Activated effector memory CD4-positive, alpha-beta T cell treated with Interleukin-2 at 50 U/mL for 16 hours (primary cell): ENCODE measurements at regions not wholly inside any gene's neighbourhood (a gene's known extent, or its start where the extent isn't known, plus 50 kb on each side); places are given as distances from the start of the nearest gene placed in this dataset.
"Not testable (repeated sequence)": the region's sequence is repeated elsewhere in the genome, so short reads cannot be mapped to it uniquely, and the experiment has no call there.

Experiments
- DNase-seq: peaks from one replicate; pipeline ENCODE4 v3.0.0-alpha.2; 2020

- no peak for DNase-seq
These were observed 122.9 kb upstream of the MYO3A start for GRCh38 chr10:25811052-25811685.

DNA sequence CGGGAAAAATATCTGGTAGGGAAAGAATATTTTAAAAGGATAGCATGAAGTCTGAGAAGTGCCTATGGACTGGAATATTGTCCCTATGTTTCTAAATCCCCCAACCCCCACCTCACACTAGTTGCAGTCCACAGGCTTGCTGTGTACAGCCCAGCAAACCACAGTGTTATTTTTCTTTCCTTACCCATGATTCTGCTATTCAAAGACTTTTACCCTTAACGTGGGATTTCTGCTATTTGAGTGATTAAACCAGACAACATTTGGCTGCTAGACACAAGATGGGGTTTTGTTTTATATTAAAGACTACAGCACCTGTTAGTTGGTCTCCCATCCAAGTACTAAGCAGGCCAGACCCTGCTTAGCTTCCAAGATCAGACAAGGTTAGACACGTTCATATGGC is 120.5 kb upstream of the MYO3A start:
- no peak for DNase-seq

DNA sequence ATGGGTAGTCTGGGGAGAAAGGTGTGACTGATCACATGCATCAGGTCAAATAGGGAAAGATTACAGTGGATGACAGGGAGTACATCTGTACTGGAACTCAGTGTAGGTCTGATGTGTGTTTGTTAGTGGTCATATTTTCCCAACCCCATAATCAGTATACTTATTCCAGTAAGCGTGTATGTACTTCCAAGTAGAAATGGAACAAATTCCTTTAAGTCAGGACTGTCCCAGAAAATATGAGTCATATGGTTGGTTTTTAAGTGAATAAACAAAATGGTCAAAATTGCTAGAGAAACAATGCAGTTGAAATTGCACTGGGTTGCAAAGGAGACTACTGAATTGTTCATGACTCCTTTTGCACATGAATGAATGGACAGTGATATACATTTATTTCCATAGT is 118.8 kb upstream of the MYO3A start:
- no peak for DNase-seq

- DNase-seq: no peak
These were observed 117.8 kb upstream of the MYO3A start for GRCh38 chr10:25815999-25816768.

DNA sequence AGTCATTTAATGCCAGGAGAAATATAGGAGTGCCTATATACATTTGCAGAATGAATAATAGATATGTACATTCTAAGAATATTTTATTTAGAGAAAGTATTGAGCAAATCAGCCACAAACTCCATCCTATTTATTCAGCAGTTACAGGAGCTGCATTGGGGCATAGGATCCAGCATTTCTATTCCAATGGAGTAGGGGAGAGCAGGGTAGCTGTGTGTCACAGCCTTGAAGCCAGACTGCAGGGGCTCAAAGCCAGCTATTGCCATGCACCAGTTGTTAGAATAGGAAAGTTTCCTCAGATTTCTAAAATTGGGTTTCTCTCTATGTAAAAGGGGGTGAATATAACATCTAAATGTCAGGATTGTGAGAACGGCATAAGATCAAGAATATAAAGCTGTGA is 116.8 kb upstream of the MYO3A start:
- DNase-seq: no peak

DNA sequence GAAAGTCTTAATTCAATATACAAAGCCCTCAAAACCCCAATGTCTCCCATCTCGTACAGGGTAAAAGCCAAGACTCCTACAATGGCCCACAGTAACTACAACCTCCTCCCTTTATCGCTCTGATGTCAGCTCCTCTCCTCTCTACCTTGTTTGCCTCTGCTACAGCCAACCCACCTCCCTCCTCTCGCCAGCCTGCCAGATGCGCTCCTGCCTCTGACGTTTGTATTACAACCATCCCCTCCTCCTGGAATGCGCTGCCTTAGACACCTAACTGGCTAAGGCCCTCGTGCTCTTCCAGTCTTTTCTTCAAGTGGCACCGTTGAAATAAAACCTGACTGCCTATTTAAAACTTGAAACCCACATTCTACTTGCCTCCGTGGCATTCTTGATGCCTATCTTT is 115.3 kb upstream of the MYO3A start:
- DNase-seq: no peak

DNA sequence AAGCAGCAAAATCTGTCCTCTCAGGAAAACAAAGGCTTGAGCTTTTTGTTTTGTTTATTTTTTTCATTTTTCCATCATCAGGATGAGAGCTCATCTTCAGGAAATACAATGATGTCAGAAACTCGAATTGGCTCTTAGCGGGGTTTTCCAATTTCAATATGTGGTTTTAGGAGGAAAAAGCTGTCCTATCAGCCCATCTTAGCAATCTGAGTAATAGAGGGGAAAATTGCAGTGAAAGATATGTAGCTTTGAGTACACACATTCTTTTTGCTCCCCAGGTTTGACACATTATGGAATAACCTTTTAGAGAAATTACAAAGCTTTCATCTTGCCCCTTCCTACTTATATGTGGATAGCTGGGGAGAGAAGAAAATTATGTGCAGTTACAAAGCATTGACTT is 113.6 kb upstream of the MYO3A start:
- no peak for DNase-seq

DNA sequence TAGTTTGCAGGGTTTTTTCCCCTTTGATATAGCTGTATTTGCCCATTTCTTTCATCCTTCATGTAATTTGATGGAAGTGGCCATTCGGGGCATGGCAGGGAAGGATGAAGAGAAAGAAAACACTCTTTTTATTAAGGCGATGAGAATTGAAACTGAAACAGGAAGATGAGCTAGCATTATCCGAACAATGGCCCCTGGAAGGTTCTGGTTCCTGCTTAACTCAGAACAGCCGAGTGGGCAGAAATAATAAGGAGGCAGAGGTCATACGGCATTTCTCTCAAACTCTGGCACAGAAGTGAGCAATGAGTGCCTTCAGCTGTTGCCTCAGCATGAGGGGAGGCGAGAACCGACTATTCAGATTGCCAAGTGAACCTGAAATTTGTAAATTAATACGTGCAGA is 113.2 kb upstream of the MYO3A start:
- no peak for DNase-seq

DNA sequence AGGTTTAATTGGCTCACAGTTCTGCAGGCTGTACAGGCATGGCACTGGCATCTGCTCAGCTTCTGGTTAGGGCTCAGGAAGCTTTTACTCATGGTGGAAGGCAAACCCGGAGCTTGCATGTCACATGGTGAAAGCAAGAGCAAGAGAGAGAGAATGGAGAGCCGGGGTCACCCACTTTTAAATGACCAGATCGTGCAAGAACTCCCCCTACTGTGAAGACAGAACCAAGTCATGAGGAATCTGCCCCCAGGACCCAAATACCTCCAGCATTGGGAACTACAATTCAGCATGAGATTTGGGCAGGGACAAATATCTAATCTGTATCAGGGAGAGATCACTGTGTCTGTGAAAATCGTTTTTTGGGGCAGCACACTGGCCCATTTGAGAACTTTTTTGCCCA is 110.0 kb upstream of the MYO3A start:
- no peak for DNase-seq

GRCh38 chr10:25828475-25828874 is 105.6 kb upstream of the MYO3A start:
- DNase-seq: no peak

DNA sequence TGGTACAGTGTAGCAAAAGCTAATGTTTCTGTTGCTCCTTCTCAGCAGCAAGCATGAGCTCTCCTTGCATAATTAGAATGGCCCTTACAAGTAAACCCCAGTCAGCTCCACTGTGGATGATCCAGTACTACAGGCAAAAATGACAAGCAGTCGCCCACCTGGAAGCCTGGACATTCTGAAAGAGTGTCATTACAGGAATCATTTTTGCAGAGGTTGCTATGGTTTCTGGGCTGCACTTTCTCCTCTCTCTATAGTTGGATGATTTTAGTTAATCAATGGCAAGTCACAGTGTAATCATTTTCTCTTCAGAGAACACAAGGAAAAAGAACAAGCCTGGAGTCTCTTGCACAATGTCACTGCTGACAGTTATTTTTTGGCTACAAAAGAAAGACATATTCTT is 102.9 kb upstream of the MYO3A start:
- DNase-seq: no peak

DNA sequence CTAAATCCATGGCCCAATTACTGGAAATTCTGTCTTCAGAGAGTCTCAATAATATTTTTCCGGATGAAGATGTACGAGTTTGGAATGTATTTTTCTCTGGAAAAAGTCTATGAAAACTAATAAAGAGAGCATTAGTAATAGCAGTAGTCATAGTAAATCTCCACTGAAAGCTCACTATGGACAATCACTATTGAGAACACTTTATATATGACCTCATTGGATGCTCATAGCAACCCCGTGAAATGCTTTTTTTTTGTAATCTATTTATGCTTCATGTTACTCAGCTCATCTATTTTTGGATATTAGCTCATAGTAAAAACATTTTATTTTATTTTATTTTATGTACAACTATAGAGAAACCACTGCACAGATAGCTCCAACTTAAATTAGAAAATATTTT is 94.3 kb upstream of the MYO3A start:
- no peak for DNase-seq

GRCh38 chr10:25840875-25841274 is 93.2 kb upstream of the MYO3A start:
- not testable (repeated sequence) for DNase-seq

GRCh38 chr10:25842146-25842545 is 91.9 kb upstream of the MYO3A start:
- DNase-seq: no peak

- no peak for DNase-seq
These were observed 90.4 kb upstream of the MYO3A start for GRCh38 chr10:25843551-25844170.

DNA sequence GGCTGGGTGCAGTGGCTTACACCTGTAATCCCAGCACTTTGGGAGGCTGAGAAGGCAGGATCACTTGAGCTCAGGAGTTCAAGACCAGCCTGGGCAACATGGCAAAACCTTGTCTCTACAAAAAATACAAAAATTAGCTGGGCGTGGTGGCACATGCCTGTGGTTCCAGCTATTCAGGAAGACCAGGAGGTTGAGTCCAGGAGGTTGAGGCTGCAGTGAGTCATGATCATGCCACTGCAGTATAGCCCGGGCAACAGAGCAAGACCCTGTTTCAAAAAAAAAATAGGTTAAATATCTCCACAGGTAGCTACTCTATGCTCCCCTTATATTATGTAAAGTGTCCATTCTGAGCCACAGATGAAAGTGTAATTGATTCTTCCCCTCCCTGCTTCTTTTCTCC is 89.3 kb upstream of the MYO3A start:
- not testable (repeated sequence) for DNase-seq

- DNase-seq: no peak
These were observed 84.8 kb upstream of the MYO3A start for GRCh38 chr10:25849268-25849667.

DNA sequence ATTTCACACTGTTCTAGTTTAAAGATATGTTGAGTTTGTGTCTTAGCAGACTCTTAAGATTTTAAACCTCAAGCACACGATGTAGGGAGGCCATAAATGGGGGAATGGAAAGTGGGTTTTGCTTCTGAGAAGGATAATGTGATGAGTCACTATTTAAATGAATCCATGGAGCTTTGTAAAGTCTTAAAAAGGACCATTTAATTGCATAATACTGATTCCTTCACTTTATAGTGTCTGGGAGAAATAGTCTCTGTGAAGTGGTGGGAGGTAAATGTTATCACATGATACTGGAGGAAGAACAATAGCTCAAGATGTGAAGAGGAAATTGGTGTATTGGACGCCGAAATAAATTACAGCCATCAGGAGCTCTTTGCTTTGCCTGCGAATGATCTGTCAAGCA is 84.0 kb upstream of the MYO3A start:
- no peak for DNase-seq

DNA sequence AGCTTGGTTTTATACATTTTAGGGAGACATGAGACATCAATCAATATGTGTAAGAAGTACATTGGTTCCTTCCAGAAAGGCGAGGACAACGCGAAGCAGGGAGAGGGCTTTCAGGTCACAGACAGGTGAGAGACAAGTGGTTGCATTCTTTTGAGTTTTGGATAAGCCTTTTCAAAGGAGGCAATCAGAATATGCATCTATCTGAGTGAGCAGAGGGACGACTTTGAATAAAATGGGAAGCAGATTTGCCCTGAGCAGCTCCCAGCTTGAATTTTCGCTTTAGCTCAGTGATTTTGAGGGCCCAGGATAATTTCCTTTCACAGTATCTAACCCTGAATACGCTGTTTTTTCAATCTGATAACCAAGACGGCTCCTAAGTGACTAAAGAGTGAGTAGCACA is 82.5 kb upstream of the MYO3A start:
- DNase-seq: no peak

- DNase-seq: no peak
These were observed 81.6 kb upstream of the MYO3A start for GRCh38 chr10:25852364-25852941.

GRCh38 chr10:25858076-25858475 is 76.0 kb upstream of the MYO3A start:
- DNase-seq: no peak

DNA sequence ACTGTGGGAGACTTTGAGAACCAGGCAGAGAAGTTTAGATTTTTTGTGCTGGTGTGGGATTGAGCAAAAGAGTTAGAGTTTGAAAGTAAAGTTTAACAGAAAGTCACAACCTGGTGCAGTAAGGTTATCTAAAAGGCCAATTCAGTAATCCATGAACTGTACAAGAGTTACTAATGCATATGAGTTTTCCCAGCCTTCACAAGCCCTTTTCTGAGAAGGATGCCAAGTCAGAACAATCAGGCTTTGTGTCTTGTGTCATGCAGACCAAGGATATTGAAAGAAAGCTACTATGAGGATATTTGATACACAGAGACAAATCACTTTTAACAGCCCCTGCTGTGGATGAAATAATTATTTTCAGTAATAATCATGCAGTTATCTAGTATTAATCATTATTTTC is 68.8 kb upstream of the MYO3A start:
- no peak for DNase-seq

GRCh38 chr10:25867321-25867720 is 66.7 kb upstream of the MYO3A start:
- no peak for DNase-seq

DNA sequence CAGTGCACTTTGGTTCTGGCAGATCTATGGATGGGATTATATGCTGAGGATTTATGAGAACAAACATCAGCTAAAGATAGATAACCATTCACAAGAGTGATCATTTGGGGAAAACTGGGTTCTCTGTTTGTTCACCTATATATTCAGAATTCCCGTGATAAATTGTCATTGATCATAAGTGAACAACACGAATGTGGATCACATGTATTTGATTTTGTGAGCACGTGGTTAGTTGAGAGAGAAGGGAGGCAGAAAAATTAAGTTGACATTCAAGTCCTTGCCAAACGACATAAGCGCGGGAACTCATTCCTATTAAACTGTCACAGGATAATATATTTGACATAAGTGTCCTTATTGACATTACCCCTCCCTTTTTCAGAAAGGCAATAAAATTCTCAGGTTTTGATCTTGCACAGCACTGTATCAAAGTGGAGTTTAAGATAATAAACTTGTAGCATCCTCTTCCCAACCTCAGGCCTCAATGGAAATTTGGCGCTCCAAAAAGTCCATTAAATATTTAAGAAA is 64.9 kb upstream of the MYO3A start:
- no peak for DNase-seq
